CD4-positive, alpha-beta T cell (primary cell): ENCODE measurements at regions not wholly inside any gene's neighbourhood (a gene's known extent, or its start where the extent isn't known, plus 50 kb on each side); places are given as distances from the start of the nearest gene placed in this dataset.

Source experiments
- ATAC-seq: fragments of 200-7000 bp; cut with Tn5 transposase; one replicate; pipeline ENCODE4 v1.10.0; 2022; ENCODE audit warnings: mild to moderate bottlenecking; ENCODE audit not compliant: poor library complexity
- CTCF ChIA-PET: fragments of 350-600 bp; sonication (Branson Sonifier 250); formaldehyde crosslinking; loops from one replicate; lab custom pipeline; 2021; ENCODE audit warnings: antibody characterized with exemption, inconsistent platforms; lab: Charles Lee
- POLR2A ChIA-PET: fragments of 350-600 bp; sonication (Branson Sonifier 250); formaldehyde crosslinking; loops from one replicate; lab custom pipeline; 2021; ENCODE audit warnings: antibody characterized with exemption, inconsistent platforms; lab: Charles Lee
- DNase-seq, 14 experiments: peaks; one replicate each; pipeline ENCODE4 v3.0.0-alpha.2; 2013 to 2020; ENCODE audit warnings: mixed read lengths in 2 of 14
- H3K27ac ChIP-seq, 2 donors: one replicate each; pipeline versions ENCODE4 v1.5.1 to v1.7.0; 2013; ENCODE audit warnings: low read length in 2 of 2, low read depth in 1 of 2, mild to moderate bottlenecking in 1 of 2
- H3K27me3 ChIP-seq, 2 experiments: 1 replicate in 1 of 2; 2 replicates in 1 of 2; pipeline versions ENCODE4 v1.6.1 to v1.7.0; 2013; ENCODE audit warnings: low read length in 2 of 2, control low read depth in 1 of 2, mild to moderate bottlenecking in 1 of 2, moderate library complexity in 1 of 2; ENCODE audit not compliant: insufficient read depth in 2 of 2, control insufficient read depth in 1 of 2
- H3K36me3 ChIP-seq: one replicate; pipeline ENCODE4 v1.6.1; 2013; ENCODE audit warnings: low read length, control low read depth; ENCODE audit not compliant: insufficient read depth
- H3K4me1 ChIP-seq: one replicate; pipeline ENCODE4 v1.6.1; 2013; ENCODE audit warnings: low read length, control low read depth; ENCODE audit not compliant: insufficient read depth
- H3K4me3 ChIP-seq: one replicate; pipeline ENCODE4 v1.5.1; 2013; ENCODE audit warnings: mild to moderate bottlenecking, low read length, moderate library complexity
- H3K9me3 ChIP-seq, 2 experiments: 1 replicate in 1 of 2; 2 replicates in 1 of 2; pipeline versions ENCODE4 v1.6.1 to v1.7.0; 2013; ENCODE audit warnings: low read length in 2 of 2, mild to moderate bottlenecking in 2 of 2, control low read depth in 1 of 2, moderate library complexity in 1 of 2; ENCODE audit not compliant: control insufficient read depth in 1 of 2, insufficient read depth in 1 of 2
- H3K27ac Mint-ChIP-seq: one replicate; pipeline ENCODE4 v1.8.0; 2020; ENCODE audit warnings: mixed read lengths
- H3K27me3 Mint-ChIP-seq: one replicate; pipeline ENCODE4 v1.8.0; 2021; ENCODE audit warnings: mixed read lengths
- H3K36me3 Mint-ChIP-seq: one replicate; pipeline ENCODE4 v1.8.0; 2021; ENCODE audit warnings: low read depth, mixed read lengths
- H3K4me1 Mint-ChIP-seq: one replicate; pipeline ENCODE4 v1.8.0; 2021; ENCODE audit warnings: low read depth, mixed read lengths
- H3K4me3 Mint-ChIP-seq: one replicate; pipeline ENCODE4 v1.8.0; 2020; ENCODE audit warnings: mild to moderate bottlenecking, mixed read lengths
- H3K9me3 Mint-ChIP-seq: one replicate; pipeline ENCODE4 v1.8.0; 2020; ENCODE audit warnings: mixed read lengths
- intact Hi-C, 2 experiments: fragments of 100-400 bp; cut with DNase I in 1 of 2; cut with micrococcal nuclease in 1 of 2; formaldehyde crosslinking; loops; one replicate each; pipeline versions ENCODE4 v1.15.1 to v1.9.0; 2023 to 2025; cut with DNase I, micrococcal nuclease
- TF ChIP-seq, protein P1 (sequence below): fragments of 200-600 bp; IDR thresholded peaks from one replicate; pipeline ENCODE4 v1.8.0; 2022; ENCODE audit warnings: antibody characterized with exemption, mild to moderate bottlenecking

GRCh38 chr5:166571668-166572067 is 1719.8 kb upstream of the WWC1 start:
- Histone ChIP-seq H3K4me3 (no peak overlapping the region), H3K27me3 (no peaks in the 10 kb centered on the region), H3K4me1 (no peaks in the 10 kb centered on the region), H3K27ac (no peak overlapping the region), H3K36me3 (no peaks in the 10 kb centered on the region), H3K9me3 (no peaks in the 10 kb centered on the region)
- Mint-ChIP-seq H3K36me3 (no peaks in the 10 kb centered on the region), H3K4me1 (no peaks in the 10 kb centered on the region), H3K27me3 (no peaks in the 10 kb centered on the region), H3K27ac (no peak overlapping the region), H3K9me3 (peaks cover 17% of the 10 kb centered on the region), H3K4me3 (no peak overlapping the region)
- ATAC-seq (no peak), DNase-seq (no peak)
- TF ChIP-seq, protein P1, sequence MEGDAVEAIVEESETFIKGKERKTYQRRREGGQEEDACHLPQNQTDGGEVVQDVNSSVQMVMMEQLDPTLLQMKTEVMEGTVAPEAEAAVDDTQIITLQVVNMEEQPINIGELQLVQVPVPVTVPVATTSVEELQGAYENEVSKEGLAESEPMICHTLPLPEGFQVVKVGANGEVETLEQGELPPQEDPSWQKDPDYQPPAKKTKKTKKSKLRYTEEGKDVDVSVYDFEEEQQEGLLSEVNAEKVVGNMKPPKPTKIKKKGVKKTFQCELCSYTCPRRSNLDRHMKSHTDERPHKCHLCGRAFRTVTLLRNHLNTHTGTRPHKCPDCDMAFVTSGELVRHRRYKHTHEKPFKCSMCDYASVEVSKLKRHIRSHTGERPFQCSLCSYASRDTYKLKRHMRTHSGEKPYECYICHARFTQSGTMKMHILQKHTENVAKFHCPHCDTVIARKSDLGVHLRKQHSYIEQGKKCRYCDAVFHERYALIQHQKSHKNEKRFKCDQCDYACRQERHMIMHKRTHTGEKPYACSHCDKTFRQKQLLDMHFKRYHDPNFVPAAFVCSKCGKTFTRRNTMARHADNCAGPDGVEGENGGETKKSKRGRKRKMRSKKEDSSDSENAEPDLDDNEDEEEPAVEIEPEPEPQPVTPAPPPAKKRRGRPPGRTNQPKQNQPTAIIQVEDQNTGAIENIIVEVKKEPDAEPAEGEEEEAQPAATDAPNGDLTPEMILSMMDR: no peak
- POLR2A ChIA-PET: no interaction called here
- CTCF ChIA-PET: no interaction called here
- intact Hi-C loops: no loop called here

- ChIA-PET POLR2A (no interaction called here), CTCF (no interaction called here)
- Histone ChIP-seq H3K4me1 (no peaks in the 10 kb centered on the region), H3K27ac (no peak overlapping the region), H3K27me3 (no peaks in the 10 kb centered on the region), H3K36me3 (no peaks in the 10 kb centered on the region), H3K9me3 (peaks cover 0 to 3% of the 10 kb centered on the region in 2 experiments), H3K4me3 (no peak overlapping the region)
- H3K27me3 Mint-ChIP-seq: no peaks in the 10 kb centered on the region
- no peaks in the 10 kb centered on the region for H3K4me1 Mint-ChIP-seq
- H3K9me3 Mint-ChIP-seq: peaks cover 15% of the 10 kb centered on the region
- no peak overlapping the region for H3K27ac Mint-ChIP-seq
- intact Hi-C loops: no loop called here
- no peak overlapping the region for H3K4me3 Mint-ChIP-seq
- ATAC-seq (no peak), DNase-seq (no peak)
- TF ChIP-seq, protein P1: no peak
- H3K36me3 Mint-ChIP-seq: no peaks in the 10 kb centered on the region
Observed at GRCh38 chr5:166576323-166576722, 1715.1 kb upstream of the WWC1 start.

- CTCF ChIA-PET: no interaction called here
Observed at GRCh38 chr5:166581826-166582225, 1709.6 kb upstream of the WWC1 start.

More at GRCh38 chr5:166581826-166582225, 1709.6 kb upstream of the WWC1 start:
- Histone ChIP-seq H3K9me3 (peaks cover 0 to 4% of the 10 kb centered on the region in 2 experiments), H3K27ac (no peak overlapping the region), H3K4me3 (no peak overlapping the region), H3K27me3 (no peaks in the 10 kb centered on the region), H3K36me3 (no peaks in the 10 kb centered on the region), H3K4me1 (no peaks in the 10 kb centered on the region)
- no peak for ATAC-seq
- Mint-ChIP-seq H3K4me1 (no peaks in the 10 kb centered on the region), H3K4me3 (no peak overlapping the region), H3K36me3 (no peaks in the 10 kb centered on the region), H3K27ac (no peak overlapping the region), H3K9me3 (peaks cover 12% of the 10 kb centered on the region), H3K27me3 (no peaks in the 10 kb centered on the region)
- DNase-seq: no peak
- POLR2A ChIA-PET: no interaction called here
- intact Hi-C loops: no loop called here
- TF ChIP-seq, protein P1: no peak
